ENCODE measurements at regions not wholly inside any gene's neighbourhood (a gene's known extent, or its start where the extent isn't known, plus 50 kb on each side); places are given as distances from the start of the nearest gene placed in this dataset.

DNA sequence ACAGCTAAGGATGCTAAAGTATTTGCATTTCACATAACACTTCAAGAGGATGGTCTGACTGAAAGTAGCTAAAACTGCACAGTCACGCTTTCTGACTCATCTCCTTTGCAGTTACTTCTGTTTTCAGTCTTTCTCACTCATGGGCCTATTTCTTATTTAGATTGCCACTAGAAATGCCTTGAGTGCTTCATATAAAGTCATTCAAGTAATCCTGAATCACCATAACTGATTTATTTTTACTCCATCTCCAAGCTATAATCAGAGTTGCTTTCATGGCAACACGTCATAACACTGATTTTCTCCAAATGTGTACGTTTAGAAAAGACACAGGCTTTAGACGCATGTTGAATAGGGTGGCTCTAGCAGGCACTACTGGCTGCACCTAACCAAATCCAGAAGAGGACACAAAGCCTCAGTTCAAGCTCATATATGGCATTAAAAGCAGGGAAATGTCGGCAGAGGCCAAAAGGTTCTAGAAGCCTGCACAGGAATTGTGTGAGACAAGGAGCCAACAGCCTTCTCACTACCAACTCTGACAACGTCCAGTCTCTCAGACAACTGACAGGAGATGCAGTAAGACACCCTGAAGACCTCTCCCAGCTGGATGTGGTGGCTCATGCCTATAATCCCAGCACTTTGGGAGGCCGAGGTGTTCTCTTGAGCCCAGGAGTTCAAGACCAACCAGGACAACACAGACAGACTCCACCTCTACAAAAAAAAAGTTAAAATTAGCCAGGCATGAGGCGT is 64.1 kb upstream of the BEND6 start:
- TF ChIP-seq, protein P1, sequence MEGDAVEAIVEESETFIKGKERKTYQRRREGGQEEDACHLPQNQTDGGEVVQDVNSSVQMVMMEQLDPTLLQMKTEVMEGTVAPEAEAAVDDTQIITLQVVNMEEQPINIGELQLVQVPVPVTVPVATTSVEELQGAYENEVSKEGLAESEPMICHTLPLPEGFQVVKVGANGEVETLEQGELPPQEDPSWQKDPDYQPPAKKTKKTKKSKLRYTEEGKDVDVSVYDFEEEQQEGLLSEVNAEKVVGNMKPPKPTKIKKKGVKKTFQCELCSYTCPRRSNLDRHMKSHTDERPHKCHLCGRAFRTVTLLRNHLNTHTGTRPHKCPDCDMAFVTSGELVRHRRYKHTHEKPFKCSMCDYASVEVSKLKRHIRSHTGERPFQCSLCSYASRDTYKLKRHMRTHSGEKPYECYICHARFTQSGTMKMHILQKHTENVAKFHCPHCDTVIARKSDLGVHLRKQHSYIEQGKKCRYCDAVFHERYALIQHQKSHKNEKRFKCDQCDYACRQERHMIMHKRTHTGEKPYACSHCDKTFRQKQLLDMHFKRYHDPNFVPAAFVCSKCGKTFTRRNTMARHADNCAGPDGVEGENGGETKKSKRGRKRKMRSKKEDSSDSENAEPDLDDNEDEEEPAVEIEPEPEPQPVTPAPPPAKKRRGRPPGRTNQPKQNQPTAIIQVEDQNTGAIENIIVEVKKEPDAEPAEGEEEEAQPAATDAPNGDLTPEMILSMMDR (IDR thresholded peaks at IDR 0.05) = no peak
- TF ChIP-seq POLR2A (IDR thresholded peaks at IDR 0.05) = no peak
